IMR-90 (cell line): ENCODE measurements at regions not wholly inside any gene's neighbourhood (a gene's known extent, or its start where the extent isn't known, plus 50 kb on each side); places are given as distances from the start of the nearest gene placed in this dataset.

Source experiments
- ATAC-seq: fragments of 200-7000 bp; cut with Tn5 transposase; 2 replicates; pipeline ENCODE4 v1.9.1; 2020; ENCODE audit warnings: low read depth, mild to moderate bottlenecking, moderate library complexity
- BruUV-seq: library from RNA; stranded (reverse); fragments of 400-500 nt; replicated peaks from 2 replicates; lab custom pipeline; 2021; lab: Mats Ljungman, UMichigan
- CTCF ChIA-PET: fragments of 300-600 bp; formaldehyde crosslinking; extraction: SDS; loops from one replicate; lab custom pipeline; 2021; ENCODE audit warnings: antibody characterized with exemption; lab: Yijun Ruan, JAX
- POLR2A ChIA-PET: fragments of 300-600 bp; sonication (Branson Sonifier 250); formaldehyde crosslinking; loops from one replicate; lab custom pipeline; 2022; ENCODE audit warnings: antibody characterized with exemption; ENCODE audit not compliant: unreplicated experiment; lab: Charles Lee
- DNase-seq: peaks from one replicate; pipeline ENCODE4 v3.0.0; 2013
- H2AFZ ChIP-seq: replicated peaks from 2 replicates; pipeline ENCODE3; 2013; ENCODE audit warnings: low read length, mild to moderate bottlenecking; ENCODE audit not compliant: poor library complexity
- H2AK5ac ChIP-seq: 2 replicates; pipeline ENCODE4 v1.6.1; 2013; ENCODE audit warnings: low read depth, low read length, inconsistent platforms
- H2AK9ac ChIP-seq: replicated peaks from 2 replicates; pipeline ENCODE3; 2013; ENCODE audit warnings: mild to moderate bottlenecking, low read depth, low read length, moderate library complexity; ENCODE audit not compliant: poor library complexity
- H2BK120ac ChIP-seq: 2 replicates; pipeline ENCODE4 v1.6.1; 2013; ENCODE audit warnings: low read depth, low read length, inconsistent platforms
- H2BK15ac ChIP-seq: 3 replicates; pipeline ENCODE4 v1.6.1; 2013; ENCODE audit warnings: low read depth, low read length, inconsistent platforms
- H2BK20ac ChIP-seq: 2 replicates; pipeline ENCODE4 v1.6.1; 2013; ENCODE audit warnings: low read depth, mild to moderate bottlenecking, inconsistent platforms, low read length, moderate library complexity
- H2BK5ac ChIP-seq: 2 replicates; pipeline ENCODE4 v1.6.1; 2013; ENCODE audit warnings: mild to moderate bottlenecking, low read depth, low read length, inconsistent platforms; ENCODE audit not compliant: poor library complexity, severe bottlenecking
- H3K14ac ChIP-seq: replicated peaks from 2 replicates; pipeline ENCODE4 v1.6.1; 2013; ENCODE audit warnings: low read depth, low read length, inconsistent platforms
- H3K18ac ChIP-seq: 2 replicates; pipeline ENCODE4 v1.6.1; 2013; ENCODE audit warnings: low read depth, low read length, control low read depth
- H3K23ac ChIP-seq: 2 replicates; pipeline ENCODE4 v1.6.1; 2013; ENCODE audit warnings: low read depth, low read length, inconsistent platforms
- H3K27ac ChIP-seq: 2 replicates; pipeline ENCODE4 v1.5.1; 2013; ENCODE audit warnings: mild to moderate bottlenecking, control low read depth, low read length; ENCODE audit not compliant: insufficient read depth
- H3K27me3 ChIP-seq: 2 replicates; pipeline ENCODE4 v1.6.1; 2013; ENCODE audit warnings: low read length; ENCODE audit not compliant: control insufficient read depth, insufficient read depth
- H3K36me3 ChIP-seq: 2 replicates; pipeline ENCODE4 v1.6.1; 2013; ENCODE audit warnings: low read length, mixed read lengths; ENCODE audit not compliant: control insufficient read depth, insufficient read depth
- H3K4ac ChIP-seq: 2 replicates; pipeline ENCODE4 v1.6.1; 2013; ENCODE audit warnings: low read depth, low read length, inconsistent platforms
- H3K4me1 ChIP-seq: 2 replicates; pipeline ENCODE4 v1.6.1; 2013; ENCODE audit warnings: low read length, mixed read lengths; ENCODE audit not compliant: control insufficient read depth, insufficient read depth
- H3K4me2 ChIP-seq: 2 replicates; pipeline ENCODE4 v1.6.1; 2013; ENCODE audit warnings: low read depth, mild to moderate bottlenecking, control low read depth, low read length, moderate library complexity
- H3K4me3 ChIP-seq: 2 replicates; pipeline ENCODE4 v1.5.1; 2013; ENCODE audit warnings: low read depth, mild to moderate bottlenecking, control low read depth, low read length, moderate library complexity; ENCODE audit not compliant: insufficient read depth
- H3K56ac ChIP-seq: 2 replicates; pipeline ENCODE4 v1.6.1; 2013; ENCODE audit warnings: low read length, inconsistent platforms; ENCODE audit not compliant: insufficient read depth; ENCODE audit errors: extremely low read depth
- H3K79me1 ChIP-seq, 2 experiments: 2 replicates each; pipeline ENCODE4 v1.6.1; 2013; ENCODE audit warnings: low read length in 2 of 2, inconsistent platforms in 1 of 2, low read depth in 1 of 2
- H3K9ac ChIP-seq: 2 replicates; pipeline ENCODE4 v1.6.1; 2013; ENCODE audit warnings: low read depth, low read length, control low read depth
- H3K9me1 ChIP-seq: 2 replicates; pipeline ENCODE4 v1.6.1; 2013; ENCODE audit warnings: low read length, inconsistent platforms; ENCODE audit not compliant: insufficient read depth
- H3K9me3 ChIP-seq: 2 replicates; pipeline ENCODE4 v1.6.1; 2013; ENCODE audit warnings: low read length; ENCODE audit not compliant: control insufficient read depth, insufficient read depth
- H4K20me1 ChIP-seq: 2 replicates; pipeline ENCODE4 v1.6.1; 2013; ENCODE audit warnings: low read length, inconsistent platforms; ENCODE audit not compliant: insufficient read depth
- H4K5ac ChIP-seq: 2 replicates; pipeline ENCODE4 v1.6.1; 2013; ENCODE audit warnings: mild to moderate bottlenecking, low read depth, low read length, control low read depth
- H4K8ac ChIP-seq, 2 experiments: 2 replicates each; pipeline ENCODE4 v1.6.1; 2013; ENCODE audit warnings: low read depth in 2 of 2, low read length in 2 of 2, control low read depth in 1 of 2, inconsistent platforms in 1 of 2
- H4K91ac ChIP-seq: 2 replicates; pipeline ENCODE4 v1.6.1; 2013; ENCODE audit warnings: low read depth, low read length, inconsistent platforms; ENCODE audit not compliant: insufficient read depth
- CEBPB ChIP-seq: IDR thresholded peaks from 2 replicates; pipeline ENCODE4 v1.6.1; 2012; ENCODE audit warnings: low read depth, low read length, improper control_type of control experiment
- whole genome bisulfite sequencing, 2 experiments: methylation state at CpG; one replicate each; pipeline versions ENCODE4 v1.1.5 to v1.1.7; 2013; ENCODE audit warnings: missing lambda C conversion rate in 2 of 2; ENCODE audit not compliant: insufficient read length in 1 of 2; ENCODE audit errors: extremely low coverage in 2 of 2; 5-methylcytosine and 5-hydroxymethylcytosine counted together
- dilution Hi-C: fragments of 300-500 bp; cut with HindIII; formaldehyde crosslinking; loops from one replicate; pipeline ENCODE4 v1.14.3; 2018; ENCODE audit warnings: low sequenced_read_pairs; ENCODE audit not compliant: unreplicated experiment
- in situ Hi-C: fragments of 300-500 bp; cut with MboI; formaldehyde crosslinking; loops from 3 replicates; pipeline ENCODE4 v1.14.3; 2019; ENCODE audit warnings: low sequenced_read_pairs, inconsistent platforms, mixed read lengths
- intact Hi-C: fragments of 100-400 bp; cut with micrococcal nuclease; formaldehyde crosslinking; loops from 2 replicates; pipeline ENCODE4 v1.10.0; 2022
- TF ChIP-seq, protein P1 (sequence below): fragments of 150-350 bp; IDR thresholded peaks from 2 replicates; pipeline ENCODE4 v1.6.1; 2016; ENCODE audit warnings: low read depth, mild to moderate bottlenecking, low read length, moderate library complexity, borderline replicate concordance

DNA sequence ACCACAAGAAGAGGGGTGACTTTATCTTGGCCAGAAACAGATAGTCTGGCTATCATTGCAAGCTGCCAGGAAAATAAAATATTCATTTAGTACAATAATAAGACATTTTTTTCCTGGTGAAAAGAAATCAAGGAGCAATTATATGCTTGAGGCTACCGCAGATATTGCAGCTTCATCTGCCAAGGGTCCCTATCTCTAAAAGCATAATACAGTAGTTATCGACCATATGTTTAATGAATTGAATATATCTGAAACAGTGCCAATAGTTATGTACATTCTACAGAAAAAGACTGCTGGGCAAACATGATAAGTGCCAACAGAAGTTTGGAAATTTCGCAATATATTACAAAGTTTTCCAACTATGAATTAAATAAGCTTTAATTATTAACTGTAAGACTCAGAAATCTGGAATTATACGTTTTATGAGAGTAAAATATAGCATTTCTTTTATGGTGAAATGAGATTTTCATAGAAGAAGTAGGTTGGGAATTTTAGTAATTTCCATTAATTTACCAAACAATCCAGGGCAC lies 561.1 kb upstream of the ZP4 start:
- ATAC-seq (no peak), DNase-seq (no peak)
- H3K23ac ChIP-seq = no peak overlapping the region
- intact Hi-C loops = no loop called here
- TF ChIP-seq, protein P1, sequence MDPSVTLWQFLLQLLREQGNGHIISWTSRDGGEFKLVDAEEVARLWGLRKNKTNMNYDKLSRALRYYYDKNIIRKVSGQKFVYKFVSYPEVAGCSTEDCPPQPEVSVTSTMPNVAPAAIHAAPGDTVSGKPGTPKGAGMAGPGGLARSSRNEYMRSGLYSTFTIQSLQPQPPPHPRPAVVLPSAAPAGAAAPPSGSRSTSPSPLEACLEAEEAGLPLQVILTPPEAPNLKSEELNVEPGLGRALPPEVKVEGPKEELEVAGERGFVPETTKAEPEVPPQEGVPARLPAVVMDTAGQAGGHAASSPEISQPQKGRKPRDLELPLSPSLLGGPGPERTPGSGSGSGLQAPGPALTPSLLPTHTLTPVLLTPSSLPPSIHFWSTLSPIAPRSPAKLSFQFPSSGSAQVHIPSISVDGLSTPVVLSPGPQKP = no peak
- TF ChIP-seq CEBPB = peak; percentile 83
- H3K14ac ChIP-seq = no peak overlapping the region
- no peak overlapping the region for H3K4ac ChIP-seq
- no CpG with 5 or more reads among the region's 4 CpGs for WGBS, 2 experiments
- no peak overlapping the region for H2BK20ac ChIP-seq
- in situ Hi-C loops = no loop called here
- no peaks in the 10 kb centered on the region for H3K79me1 ChIP-seq
- H3K27me3 ChIP-seq = no peaks in the 10 kb centered on the region
- no peak overlapping the region for H2BK15ac ChIP-seq
- no peak overlapping the region for H3K9ac ChIP-seq
- H4K5ac ChIP-seq = no peak overlapping the region
- no peaks in the 10 kb centered on the region for H3K36me3 ChIP-seq
- no peak overlapping the region for H4K8ac ChIP-seq
- no peak overlapping the region for H3K4me2 ChIP-seq
- H3K27ac ChIP-seq = no peak overlapping the region
- no peak overlapping the region for H2BK120ac ChIP-seq
- no peaks in the 10 kb centered on the region for H3K9me1 ChIP-seq
- POLR2A ChIA-PET = no interaction called here
- no peak overlapping the region for H2AK9ac ChIP-seq
- H3K4me1 ChIP-seq = no peaks in the 10 kb centered on the region
- no peak overlapping the region for H4K91ac ChIP-seq
- no peaks in the 10 kb centered on the region for H3K9me3 ChIP-seq
- H4K20me1 ChIP-seq = no peaks in the 10 kb centered on the region
- H3K18ac ChIP-seq = no peak overlapping the region
- H2AFZ ChIP-seq = no peak overlapping the region
- dilution Hi-C loops = no loop called here
- no peak overlapping the region for H3K4me3 ChIP-seq
- no peak overlapping the region for H2BK5ac ChIP-seq
- H3K56ac ChIP-seq = no peak overlapping the region
- no TSS peak for BruUV-seq
- H2AK5ac ChIP-seq = no peak overlapping the region
- CTCF ChIA-PET = no interaction called here
